Natural killer cell (primary cell): ENCODE measurements at regions not wholly inside any gene's neighbourhood (a gene's known extent, or its start where the extent isn't known, plus 50 kb on each side); places are given as distances from the start of the nearest gene placed in this dataset.
"Not testable (repeated sequence)": the region's sequence is repeated elsewhere in the genome, so short reads cannot be mapped to it uniquely, and the experiment has no call there.

Experiments used
- ATAC-seq, 3 donors: fragments of 150-1000 bp in 2 of 3; fragments of 200-7000 bp in 1 of 3; cut with Tn5 transposase; 1 replicate in 1 of 3; 2 replicates in 2 of 3; pipeline ENCODE4 v1.10.0; 2021; ENCODE audit warnings: mild to moderate bottlenecking in 2 of 3, moderate library complexity in 2 of 3
- DNase-seq, 2 donors: peaks; one replicate each; pipeline versions ENCODE4 v3.0.0 to v3.0.0-alpha.2; 2013 to 2021; ENCODE audit warnings: mixed read lengths in 1 of 2
- H3K27ac ChIP-seq: one replicate; pipeline ENCODE4 v1.5.1; 2013; ENCODE audit warnings: mild to moderate bottlenecking, low read length
- H3K27me3 ChIP-seq: one replicate; pipeline ENCODE4 v1.6.1; 2013; ENCODE audit warnings: low read length; ENCODE audit not compliant: control insufficient read depth, insufficient read depth
- H3K36me3 ChIP-seq: one replicate; pipeline ENCODE4 v1.6.1; 2013; ENCODE audit warnings: low read length; ENCODE audit not compliant: control insufficient read depth, insufficient read depth
- H3K4me1 ChIP-seq: one replicate; pipeline ENCODE4 v1.6.1; 2013; ENCODE audit warnings: low read length; ENCODE audit not compliant: control insufficient read depth, insufficient read depth
- H3K4me3 ChIP-seq: one replicate; pipeline ENCODE4 v1.5.1; 2013; ENCODE audit warnings: low read length
- H3K9me3 ChIP-seq: one replicate; pipeline ENCODE4 v1.6.1; 2013; ENCODE audit warnings: low read length; ENCODE audit not compliant: control insufficient read depth, insufficient read depth
- H3K27ac Mint-ChIP-seq, 2 donors: one replicate each; pipeline ENCODE4 v1.8.0; 2022; ENCODE audit warnings: mild to moderate bottlenecking in 2 of 2, mixed read lengths in 2 of 2, moderate library complexity in 1 of 2
- H3K27me3 Mint-ChIP-seq, 2 donors: one replicate each; pipeline ENCODE4 v1.8.0; 2022; ENCODE audit warnings: low read depth in 2 of 2, mixed read lengths in 2 of 2
- H3K36me3 Mint-ChIP-seq: one replicate; pipeline ENCODE4 v1.8.0; 2022; ENCODE audit warnings: mixed read lengths
- H3K4me1 Mint-ChIP-seq, 2 donors: one replicate each; pipeline ENCODE4 v1.8.0; 2022; ENCODE audit warnings: mixed read lengths in 2 of 2
- H3K4me3 Mint-ChIP-seq: one replicate; pipeline ENCODE4 v1.8.0; 2022; ENCODE audit warnings: mild to moderate bottlenecking, moderate library complexity, mixed read lengths
- H3K9me3 Mint-ChIP-seq, 2 donors: one replicate each; pipeline ENCODE4 v1.8.0; 2022; ENCODE audit warnings: mixed read lengths in 2 of 2
- CTCF ChIP-seq: fragments of 200-600 bp; IDR thresholded peaks from one replicate; pipeline ENCODE4 v1.8.0; 2022; ENCODE audit warnings: antibody characterized with exemption
- WGBS: methylation state at CpG from one replicate; pipeline ENCODE4 v1.1.7; 2013; ENCODE audit warnings: missing lambda C conversion rate; ENCODE audit not compliant: insufficient coverage; 5-methylcytosine and 5-hydroxymethylcytosine counted together
- intact Hi-C: fragments of 100-400 bp; cut with micrococcal nuclease; formaldehyde crosslinking; loops from one replicate; pipeline ENCODE4 v1.14.2; 2022

- Mint-ChIP-seq H3K27me3 (peaks cover 9 to 17% of the 10 kb centered on the region in 2 donors), H3K4me3 (peak overlapping the region; percentile 37)
- H3K4me3 ChIP-seq, H3K9me3 Mint-ChIP-seq, ATAC-seq, H3K36me3 Mint-ChIP-seq, intact Hi-C loops, H3K27me3 ChIP-seq, H3K27ac ChIP-seq, H3K4me1 Mint-ChIP-seq, H3K36me3 ChIP-seq, H3K9me3 ChIP-seq, H3K27ac Mint-ChIP-seq, H3K4me1 ChIP-seq, DNase-seq: not testable (repeated sequence)
- WGBS = no CpG with 5 or more reads among the region's 9 CpGs
These were observed 375.1 kb upstream of the NPVF start for GRCh38 chr7:25603427-25603740.

GRCh38 chr7:25611196-25611595 lies 382.9 kb upstream of the NPVF start:
- DNase-seq (no peak), ATAC-seq (no peak)
- Mint-ChIP-seq H3K27me3 (no peaks in the 10 kb centered on the region), H3K36me3 (no peaks in the 10 kb centered on the region), H3K27ac (no peak overlapping the region), H3K4me1 (no peaks in the 10 kb centered on the region), H3K9me3 (no peaks in the 10 kb centered on the region), H3K4me3 (no peak overlapping the region)
- no peaks in the 10 kb centered on the region for H3K27me3 ChIP-seq
- intact Hi-C loops = no loop called here
- no peaks in the 10 kb centered on the region for H3K9me3 ChIP-seq
- no peak overlapping the region for H3K4me3 ChIP-seq
- no peak for TF ChIP-seq CTCF
- H3K4me1 ChIP-seq = no peaks in the 10 kb centered on the region
- WGBS = 82% methylated on average over 2 of the region's 4 CpGs
- no peaks in the 10 kb centered on the region for H3K36me3 ChIP-seq
- H3K27ac ChIP-seq = no peak overlapping the region

GRCh38 chr7:25613912-25614311 lies 385.6 kb upstream of the NPVF start:
- Histone ChIP-seq H3K27me3 (no peaks in the 10 kb centered on the region), H3K4me3 (no peak overlapping the region), H3K27ac (no peak overlapping the region), H3K4me1 (no peaks in the 10 kb centered on the region), H3K36me3 (no peaks in the 10 kb centered on the region), H3K9me3 (no peaks in the 10 kb centered on the region)
- ATAC-seq = no peak
- peak in 1 of 2 donors; percentile 6 for DNase-seq
- Mint-ChIP-seq H3K9me3 (no peaks in the 10 kb centered on the region), H3K27me3 (no peaks in the 10 kb centered on the region), H3K27ac (no peak overlapping the region), H3K36me3 (no peaks in the 10 kb centered on the region), H3K4me1 (no peaks in the 10 kb centered on the region), H3K4me3 (no peak overlapping the region)
- intact Hi-C loops = no loop called here
- no peak for TF ChIP-seq CTCF
- WGBS = 63% methylated on average over 4 of the region's 4 CpGs

- Histone ChIP-seq H3K9me3 (no peaks in the 10 kb centered on the region), H3K27me3 (no peaks in the 10 kb centered on the region), H3K36me3 (no peaks in the 10 kb centered on the region), H3K27ac (no peak overlapping the region), H3K4me1 (no peaks in the 10 kb centered on the region), H3K4me3 (no peak overlapping the region)
- Mint-ChIP-seq H3K27ac (no peak overlapping the region), H3K9me3 (no peaks in the 10 kb centered on the region), H3K4me3 (no peak overlapping the region), H3K4me1 (no peaks in the 10 kb centered on the region), H3K36me3 (no peaks in the 10 kb centered on the region), H3K27me3 (no peaks in the 10 kb centered on the region)
- no peak for DNase-seq
- WGBS = 79% methylated on average over 3 of the region's 3 CpGs
- no peak for TF ChIP-seq CTCF
- intact Hi-C loops = no loop called here
- no peak for ATAC-seq
These were observed 386.1 kb upstream of the NPVF start for GRCh38 chr7:25614415-25614814.
